ENCODE measurements at regions not wholly inside any gene's neighbourhood (a gene's known extent, or its start where the extent isn't known, plus 50 kb on each side); places are given as distances from the start of the nearest gene placed in this dataset.

GRCh38 chr17:79323566-79323965 is 248.9 kb downstream of the ENGASE start:
- H3K36me3 ChIP-seq = no peaks in the 10 kb centered on the region
- H3K27ac ChIP-seq = no peak overlapping the region
- H3K27me3 ChIP-seq = peaks cover 0 to 80% of the 10 kb centered on the region in 2 donors
- no peak for TF ChIP-seq CTCF (IDR thresholded peaks at IDR 0.05)
- no peak for TF ChIP-seq POLR2A (IDR thresholded peaks at IDR 0.05)
- no peak for TF ChIP-seq POLR2AphosphoS5 (IDR thresholded peaks at IDR 0.05)
- no peak for DNase-seq (ENCODE audit: low spot score in 2 of 2)
- no peak overlapping the region for H3K4me3 ChIP-seq
- no peaks in the 10 kb centered on the region for H3K9me3 ChIP-seq
- H3K4me1 ChIP-seq = no peaks in the 10 kb centered on the region
- intact Hi-C loops (cut with DNase I; ENCODE audit: low total_unique reads) = no loop called here

DNA sequence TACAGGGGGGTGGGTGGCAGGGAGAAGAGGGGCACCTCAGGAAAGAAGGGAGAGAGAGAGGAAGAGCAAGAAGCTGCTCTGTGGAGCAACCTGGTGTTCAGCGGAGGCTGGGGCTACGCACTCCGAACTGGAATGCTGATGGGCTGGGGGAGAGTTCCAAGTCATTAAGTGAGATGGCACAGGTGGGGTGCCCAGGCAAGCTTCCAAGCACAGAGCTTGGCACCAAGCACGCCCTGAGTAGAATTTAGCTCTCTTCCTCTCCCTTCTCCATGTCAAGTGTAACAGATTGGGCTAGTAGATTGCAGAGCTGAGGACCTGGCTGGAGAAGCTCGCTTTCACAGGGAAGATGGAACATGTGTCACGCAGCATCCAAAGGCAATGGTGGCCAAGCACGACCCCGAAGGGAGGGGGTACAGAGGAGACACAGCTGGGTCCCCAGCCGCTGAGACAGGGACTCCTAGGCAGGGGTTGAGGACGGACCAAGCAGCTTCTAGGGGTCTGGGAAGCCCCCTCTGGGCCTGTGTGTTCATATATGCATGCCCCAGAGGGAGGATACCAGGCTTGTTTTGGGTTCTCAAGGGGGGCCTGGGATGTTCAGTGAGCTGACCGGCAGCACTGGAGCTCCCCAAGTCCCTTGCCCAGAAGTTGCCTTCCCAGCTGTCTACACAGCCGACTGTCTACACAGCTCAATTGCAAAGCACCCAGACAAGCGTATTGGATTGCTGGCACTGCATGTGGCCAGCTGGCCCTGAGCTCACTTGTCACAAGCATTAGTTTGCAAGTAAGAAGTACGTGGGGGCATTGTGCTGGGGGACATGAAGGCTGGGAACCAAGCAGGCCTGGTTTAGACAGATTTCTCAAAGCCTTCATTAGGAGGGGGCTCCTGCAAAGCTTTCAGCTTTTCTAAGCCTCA is 247.8 kb downstream of the ENGASE start:
- peaks cover 0 to 75% of the 10 kb centered on the region in 2 donors for H3K27me3 ChIP-seq
- DNase-seq (ENCODE audit: low spot score in 2 of 2) = no peak

DNA sequence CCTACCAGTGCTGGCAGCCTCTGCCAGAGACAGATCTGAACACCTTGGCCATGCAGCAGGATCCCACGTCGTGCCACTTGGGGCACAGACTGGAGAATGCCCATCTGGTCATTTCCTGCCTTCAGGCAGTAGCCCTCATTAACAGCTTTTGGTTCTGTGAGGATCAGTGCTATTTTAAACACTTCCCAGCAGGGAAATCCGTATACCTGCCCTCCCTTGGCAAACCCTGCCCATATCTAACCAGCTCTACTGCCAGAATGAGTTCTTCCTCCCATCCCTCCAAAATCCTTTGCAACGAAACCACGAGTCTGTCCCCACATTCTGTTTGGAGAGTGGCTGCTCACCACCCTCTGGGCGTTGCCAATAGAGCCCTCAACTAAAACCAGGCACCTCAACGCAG is 245.7 kb downstream of the ENGASE start:
- TF ChIP-seq CTCF (IDR thresholded peaks at IDR 0.05) = no peak
- TF ChIP-seq POLR2A (IDR thresholded peaks at IDR 0.05) = no peak
- TF ChIP-seq POLR2AphosphoS5 (IDR thresholded peaks at IDR 0.05) = no peak
- Histone ChIP-seq H3K4me3 (no peak overlapping the region), H3K9me3 (no peaks in the 10 kb centered on the region), H3K4me1 (no peaks in the 10 kb centered on the region), H3K36me3 (no peaks in the 10 kb centered on the region), H3K27me3 (peaks cover 0 to 76% of the 10 kb centered on the region in 2 donors), H3K27ac (no peak overlapping the region)
- intact Hi-C loops (cut with DNase I; ENCODE audit: low total_unique reads) = no loop called here
- DNase-seq (ENCODE audit: low spot score in 2 of 2) = no peak

More for the DNA sequence above, 247.8 kb downstream of the ENGASE start:
- TF ChIP-seq POLR2AphosphoS5 (IDR thresholded peaks at IDR 0.05) (no peak), CTCF (IDR thresholded peaks at IDR 0.05) (no peak), POLR2A (IDR thresholded peaks at IDR 0.05) (no peak)
- Histone ChIP-seq H3K4me1 (no peaks in the 10 kb centered on the region), H3K36me3 (no peaks in the 10 kb centered on the region), H3K4me3 (no peak overlapping the region), H3K27ac (no peak overlapping the region), H3K9me3 (no peaks in the 10 kb centered on the region)
- intact Hi-C loops (cut with DNase I; ENCODE audit: low total_unique reads) = no loop called here

- Histone ChIP-seq H3K27ac (no peak overlapping the region), H3K9me3 (no peaks in the 10 kb centered on the region), H3K4me3 (no peak overlapping the region), H3K36me3 (no peaks in the 10 kb centered on the region), H3K4me1 (no peaks in the 10 kb centered on the region), H3K27me3 (peaks cover 0 to 78% of the 10 kb centered on the region in 2 donors)
- DNase-seq (ENCODE audit: low spot score in 2 of 2) = no peak
- intact Hi-C loops (cut with DNase I; ENCODE audit: low total_unique reads) = loop anchor here (2.0 kb wide), 1 partner anchor 77 kb away; no protein-coding TSS in a partner anchor
- no peak for TF ChIP-seq POLR2A (IDR thresholded peaks at IDR 0.05)
Measured at GRCh38 chr17:79317916-79318315, 243.3 kb downstream of the ENGASE start.

DNA sequence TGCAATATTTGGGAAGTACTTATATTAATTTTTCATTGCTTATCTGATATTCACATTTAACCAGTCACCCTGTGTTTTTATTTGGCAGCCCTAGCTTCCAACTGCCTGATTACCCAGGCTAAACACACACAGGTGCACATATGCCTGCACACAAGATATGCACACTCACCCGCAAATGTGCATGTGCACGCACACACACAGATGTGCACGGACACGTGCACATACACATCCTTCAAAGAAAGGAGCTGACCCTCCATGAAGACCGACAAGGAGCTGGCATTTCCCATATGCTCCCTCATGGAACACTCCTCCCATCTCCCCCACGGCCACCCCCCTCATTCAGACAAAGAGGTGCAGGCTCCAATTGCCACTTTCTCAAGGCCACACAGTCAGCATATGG is 242.2 kb downstream of the ENGASE start:
- Histone ChIP-seq H3K4me1 (no peaks in the 10 kb centered on the region), H3K27ac (no peak overlapping the region), H3K4me3 (no peak overlapping the region), H3K27me3 (peaks cover 0 to 75% of the 10 kb centered on the region in 2 donors), H3K36me3 (no peaks in the 10 kb centered on the region), H3K9me3 (no peaks in the 10 kb centered on the region)
- intact Hi-C loops (cut with DNase I; ENCODE audit: low total_unique reads) = loop anchor here (2.0 kb wide), 1 partner anchor 76 kb away; no protein-coding TSS in a partner anchor
- DNase-seq (ENCODE audit: low spot score in 2 of 2) = no peak
- TF ChIP-seq POLR2A (IDR thresholded peaks at IDR 0.05) (no peak), POLR2AphosphoS5 (IDR thresholded peaks at IDR 0.05) (no peak), CTCF (IDR thresholded peaks at IDR 0.05) (no peak)

Measured in breast epithelium (tissue), 4 donors.